GM18511 (cell line): ENCODE measurements at regions not wholly inside any gene's neighbourhood (a gene's known extent, or its start where the extent isn't known, plus 50 kb on each side); places are given as distances from the start of the nearest gene placed in this dataset.
A peak's percentile ranks its signal among the peaks of the same experiment; 100 is the strongest.
"Not testable (repeated sequence)": the region's sequence is repeated elsewhere in the genome, so short reads cannot be mapped to it uniquely, and the experiment has no call there.

Experiments used
- ATAC-seq: cut with Tn5 transposase; IDR thresholded peaks from one replicate; pipeline ENCODE4 v1.9.1; 2021; ENCODE audit warnings: mild to moderate bottlenecking, moderate library complexity; ENCODE audit not compliant: unreplicated experiment

DNA sequence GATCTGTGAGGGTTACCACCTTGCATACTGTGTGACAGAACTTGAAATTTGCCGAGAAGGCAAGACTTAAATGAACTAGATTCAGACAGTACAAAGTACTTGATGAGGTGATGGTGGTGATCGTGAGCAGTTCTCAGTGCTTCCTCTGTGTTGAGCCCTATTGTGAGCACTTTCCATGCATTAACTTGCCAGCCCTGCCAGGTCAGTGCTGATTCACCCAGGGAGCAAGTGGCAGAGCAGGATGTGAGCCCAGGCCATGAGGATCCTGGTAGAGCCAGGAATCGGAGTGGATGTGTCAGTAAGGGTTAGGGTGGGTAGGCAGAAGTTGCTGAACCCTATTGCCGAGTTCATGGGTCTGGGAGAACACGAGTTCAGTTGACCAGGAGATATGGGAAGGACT, 4545.7 kb upstream of the TPTE start:
- ATAC-seq, result not testable (repeated sequence)

GRCh38 chr21:5997586-5997985, 4523.8 kb upstream of the TPTE start:
- not testable (repeated sequence) for ATAC-seq

- not testable (repeated sequence) for ATAC-seq
These were observed 4505.8 kb upstream of the TPTE start for GRCh38 chr21:6015422-6016057.

- not testable (repeated sequence) for ATAC-seq
These were observed 4500.9 kb upstream of the TPTE start for GRCh38 chr21:6020460-6020859.

- ATAC-seq, result not testable (repeated sequence)
These were observed 4500.2 kb upstream of the TPTE start for GRCh38 chr21:6020953-6021716.

DNA sequence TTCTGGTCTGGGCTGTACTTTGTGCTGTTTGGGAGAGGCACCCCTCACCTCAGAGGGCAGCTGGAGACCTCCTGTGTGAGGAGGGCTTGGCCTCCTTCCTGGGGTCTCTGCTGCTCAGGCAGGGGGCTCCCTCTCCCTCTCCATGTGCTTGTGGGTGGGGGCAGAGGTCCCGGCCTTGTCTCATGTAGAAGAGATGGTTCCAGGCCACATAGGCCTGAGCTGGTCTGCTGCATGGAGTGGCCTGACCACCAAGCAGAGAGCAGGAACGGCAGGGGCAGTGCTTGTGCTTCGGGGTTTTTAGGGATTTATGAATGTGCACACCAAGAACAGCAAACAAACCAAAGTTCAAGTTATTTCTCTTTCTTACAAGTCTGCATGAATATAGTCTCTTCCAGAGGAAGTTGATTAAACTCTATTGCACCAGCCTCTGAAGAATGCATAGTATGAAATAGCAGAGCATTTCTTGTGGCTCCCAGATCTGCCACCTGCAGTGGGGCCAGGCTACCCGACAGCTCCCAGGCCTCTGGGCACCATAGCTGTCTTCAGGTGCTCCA, 4499.6 kb upstream of the TPTE start:
- not testable (repeated sequence) for ATAC-seq

- not testable (repeated sequence) for ATAC-seq
These were observed 4498.1 kb upstream of the TPTE start for GRCh38 chr21:6023331-6023730.

GRCh38 chr21:6025139-6025538, 4496.2 kb upstream of the TPTE start:
- not testable (repeated sequence) for ATAC-seq

DNA sequence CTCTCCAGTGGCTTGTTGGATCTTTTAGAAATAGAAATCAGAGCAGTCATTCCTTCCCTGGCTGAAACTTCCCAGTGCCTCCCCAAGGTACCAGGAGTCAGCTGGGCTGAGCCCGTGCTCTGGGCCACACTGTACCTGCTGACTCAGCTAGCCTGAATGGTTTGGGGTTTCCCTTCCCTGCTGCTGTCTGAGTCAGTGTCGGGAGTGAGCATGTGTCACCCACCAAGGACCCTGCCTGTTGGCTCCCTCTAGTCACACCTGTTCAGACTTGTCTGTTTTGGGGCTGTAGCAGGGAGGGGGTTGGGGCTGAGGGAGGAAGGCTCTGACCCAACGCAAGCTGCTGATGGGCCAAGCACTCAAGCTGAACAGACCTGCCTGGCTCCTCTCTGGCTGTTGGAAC, 4493.9 kb upstream of the TPTE start:
- peak; percentile 51 for ATAC-seq

DNA sequence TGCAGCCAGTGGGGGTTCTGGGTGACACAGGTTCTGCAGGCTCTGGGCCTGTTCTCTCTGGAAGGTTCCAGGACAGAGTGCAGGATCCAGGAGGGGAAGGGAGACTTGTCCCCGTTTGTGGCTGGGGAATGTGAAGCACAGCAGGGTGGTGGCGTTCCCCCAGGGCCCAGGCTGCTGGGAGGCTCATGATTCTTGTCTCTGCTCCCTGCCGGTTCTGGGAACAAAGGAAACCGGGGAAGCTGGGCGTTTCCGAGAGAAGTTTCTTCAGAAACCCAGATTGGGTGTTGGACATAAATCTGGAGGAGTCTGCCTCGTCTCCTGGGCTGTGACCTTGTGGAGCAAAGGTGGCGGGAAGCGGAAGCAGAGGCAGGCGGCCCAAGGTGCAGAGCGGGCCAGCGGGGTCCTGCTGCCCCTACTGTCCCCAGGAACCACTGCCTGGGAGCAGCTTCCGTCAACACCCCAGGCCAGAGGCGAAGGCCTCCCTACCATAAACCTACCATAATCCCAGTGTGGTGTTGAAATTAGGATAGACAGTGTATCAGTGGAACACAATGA, 4487.2 kb upstream of the TPTE start:
- ATAC-seq, result not testable (repeated sequence)

DNA sequence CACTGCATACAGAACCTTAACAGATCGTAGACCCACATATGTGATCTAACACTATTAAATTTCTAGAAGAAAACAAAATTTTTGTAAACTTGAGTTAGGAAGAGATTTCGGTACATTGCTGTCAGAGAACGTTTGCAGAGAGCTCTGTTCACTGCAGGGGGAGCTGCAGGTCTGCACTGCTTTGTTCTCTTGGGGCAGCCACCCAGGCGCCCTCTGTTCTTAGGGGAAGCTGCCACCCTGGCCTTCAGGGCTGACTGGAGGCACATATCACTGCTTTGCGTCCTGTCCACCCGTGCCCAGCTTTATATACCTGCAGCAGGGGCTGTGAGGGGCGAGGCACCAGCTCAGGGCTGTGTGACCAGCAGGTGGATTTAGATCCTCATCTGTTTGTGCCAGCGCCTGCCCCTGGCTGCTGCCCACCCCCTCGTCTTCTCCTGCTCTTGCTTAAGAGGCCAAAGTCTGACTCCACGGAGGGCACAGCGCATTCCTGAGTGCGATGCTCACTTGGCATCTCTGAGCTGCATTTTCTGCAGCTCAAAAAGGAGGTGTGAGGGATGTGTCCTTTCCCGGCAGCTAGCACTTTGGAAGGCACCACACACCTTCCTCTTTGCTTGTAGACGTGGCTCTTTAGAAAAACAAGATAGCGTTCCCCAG, 4486.4 kb upstream of the TPTE start:
- not testable (repeated sequence) for ATAC-seq

GRCh38 chr21:6035474-6036155, 4485.8 kb upstream of the TPTE start:
- not testable (repeated sequence) for ATAC-seq

DNA sequence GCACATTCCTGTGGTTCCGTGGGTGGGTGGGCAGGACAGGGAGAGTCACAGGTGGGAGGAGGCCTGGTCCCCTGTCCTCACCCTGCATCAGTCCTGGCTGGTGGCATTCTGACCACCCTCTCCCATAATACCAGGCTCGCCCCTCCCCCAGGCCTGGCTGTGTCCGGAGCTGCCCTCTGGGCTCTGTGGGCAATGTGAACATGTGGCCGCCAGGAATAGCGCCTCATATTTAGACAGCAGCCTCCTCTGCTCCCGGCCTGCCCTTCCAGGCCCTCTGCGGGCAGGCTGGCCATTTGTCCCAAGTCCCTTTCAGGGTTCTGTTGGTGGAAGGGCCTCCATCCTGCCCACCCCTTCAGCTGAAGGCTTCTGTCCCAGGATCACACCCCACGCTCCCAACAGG, 4482.2 kb upstream of the TPTE start:
- ATAC-seq, result not testable (repeated sequence)

DNA sequence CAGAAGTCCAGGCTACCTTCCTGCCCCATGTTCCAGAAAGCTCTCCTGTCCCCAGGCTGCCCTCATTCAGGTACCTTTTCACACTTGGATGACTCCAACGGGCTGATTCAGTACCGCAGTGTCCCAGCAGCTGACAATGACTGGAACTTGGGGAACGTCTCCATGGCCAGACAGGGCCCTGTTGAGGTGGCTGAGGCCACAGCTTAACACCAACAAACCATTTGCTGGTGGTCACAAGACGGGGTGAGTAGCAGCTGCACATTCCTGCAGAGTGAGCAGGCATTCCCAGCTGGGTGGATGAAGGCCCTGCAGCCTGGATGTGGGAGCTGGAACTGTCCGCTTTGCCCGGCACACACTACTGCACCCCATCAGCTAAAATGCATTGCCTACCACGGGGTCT, 4481.3 kb upstream of the TPTE start:
- not testable (repeated sequence) for ATAC-seq

DNA sequence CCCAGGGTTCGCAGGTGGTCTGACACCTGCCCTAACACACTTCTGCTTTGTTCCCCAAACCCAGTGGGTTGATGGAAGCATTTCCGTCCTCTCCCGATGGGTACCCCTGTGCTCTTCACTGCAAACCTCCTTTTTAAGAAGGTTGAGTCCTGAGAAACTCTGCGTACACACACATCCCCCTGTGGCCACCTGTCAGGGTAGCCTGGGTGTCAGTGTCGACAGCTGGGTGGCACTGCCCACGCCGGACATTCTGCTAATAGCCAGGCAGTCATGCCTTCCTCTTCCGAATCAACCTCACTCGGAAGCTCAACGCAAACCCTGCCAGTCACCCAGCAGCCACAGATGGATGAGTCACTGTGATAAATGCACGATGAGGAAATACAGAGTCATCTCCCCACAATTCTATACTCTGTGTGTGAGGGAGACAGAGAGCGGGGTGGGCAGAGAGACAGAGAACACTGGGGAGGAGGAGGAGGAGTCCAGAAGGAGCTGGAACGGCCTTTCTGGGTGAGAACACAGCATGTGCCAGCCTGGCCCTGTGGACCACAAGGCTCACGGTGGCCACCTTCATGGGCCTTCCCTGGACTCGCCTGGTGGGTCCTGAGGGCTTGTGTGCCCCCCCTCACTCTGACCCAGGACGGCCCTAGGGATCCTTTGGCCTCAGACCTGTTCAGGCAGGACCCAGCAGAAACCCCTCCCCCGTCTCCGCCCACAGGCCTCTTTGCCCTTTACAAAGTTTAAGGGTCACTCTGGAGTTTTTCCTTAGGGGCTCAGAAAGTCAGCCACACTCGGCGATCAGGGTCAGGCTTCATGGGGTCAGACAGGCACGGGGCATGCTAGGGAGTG, 4477.7 kb upstream of the TPTE start:
- not testable (repeated sequence) for ATAC-seq

- not testable (repeated sequence) for ATAC-seq
These were observed 4476.7 kb upstream of the TPTE start for GRCh38 chr21:6044695-6045094.

GRCh38 chr21:6049930-6050329, 4471.5 kb upstream of the TPTE start:
- not testable (repeated sequence) for ATAC-seq

- not testable (repeated sequence) for ATAC-seq
These were observed 4469.3 kb upstream of the TPTE start for GRCh38 chr21:6052109-6052508.

- not testable (repeated sequence) for ATAC-seq
These were observed 4468.2 kb upstream of the TPTE start for GRCh38 chr21:6053145-6053544.

- ATAC-seq, result not testable (repeated sequence)
These were observed 4462.4 kb upstream of the TPTE start for GRCh38 chr21:6058997-6059396.
